ENCODE measurements at regions not wholly inside any gene's neighbourhood (a gene's known extent, or its start where the extent isn't known, plus 50 kb on each side); places are given as distances from the start of the nearest gene placed in this dataset.

GRCh38 chr3:31268868-31269267 lies 263.9 kb upstream of the STT3B start:
- H3K4me1 ChIP-seq (ENCODE audit: control insufficient read depth, insufficient read depth, low read length), result no peaks in the 10 kb centered on the region
- POLR2A ChIA-PET (ENCODE audit: unreplicated experiment), result no interaction called here
- no CpG with 5 or more reads among the region's 7 CpGs for WGBS, 2 experiments (ENCODE audit: extremely low coverage in 2 of 2, insufficient read length in 1 of 2)

More at GRCh38 chr3:31268868-31269267, 263.9 kb upstream of the STT3B start:
- H3K27ac ChIP-seq (ENCODE audit: insufficient read depth, low read length), result no peak overlapping the region
- no peak overlapping the region for H3K14ac ChIP-seq (replicated peaks; ENCODE audit: low read depth, low read length)
- H3K4me2 ChIP-seq (ENCODE audit: low read depth, low read length), result no peak overlapping the region
- no peaks in the 10 kb centered on the region for H3K9me1 ChIP-seq (ENCODE audit: insufficient read depth, low read length)
- H2BK20ac ChIP-seq (ENCODE audit: low read depth, low read length), result no peak overlapping the region
- no peak for TF ChIP-seq NFE2L2 (IDR thresholded peaks at IDR 0.05; ENCODE audit: low read depth, low read length)
- TF ChIP-seq ELK1 (IDR thresholded peaks at IDR 0.05; ENCODE audit: borderline replicate concordance, low read depth, low read length), result no peak
- TF ChIP-seq RFX5 (IDR thresholded peaks at IDR 0.05; ENCODE audit: low read depth, low read length), result no peak
- TF ChIP-seq CTCF (conservative IDR thresholded peaks at IDR 0.05; ENCODE audit: low read depth, low read length), result no peak
- TF ChIP-seq MAZ (IDR thresholded peaks at IDR 0.05; ENCODE audit: borderline replicate concordance, low read depth, low read length), result no peak
- TF ChIP-seq USF2 (IDR thresholded peaks at IDR 0.05; ENCODE audit: low read depth, low read length), result no peak
- no peak for TF ChIP-seq FOS (IDR thresholded peaks at IDR 0.05; ENCODE audit: low read depth, low read length)
- TF ChIP-seq CHD1 (IDR thresholded peaks at IDR 0.05; ENCODE audit: low read depth, low read length), result no peak
- no peak for TF ChIP-seq RAD21 (IDR thresholded peaks at IDR 0.05; ENCODE audit: low read length)
- no peak for TF ChIP-seq SMC3 (IDR thresholded peaks at IDR 0.05; ENCODE audit: low read depth, low read length)
- no peak for TF ChIP-seq CEBPB (IDR thresholded peaks at IDR 0.05; ENCODE audit: low read depth, low read length)
- no peak for TF ChIP-seq BHLHE40 (IDR thresholded peaks at IDR 0.05; ENCODE audit: low read depth, low read length)
- TF ChIP-seq MXI1 (IDR thresholded peaks at IDR 0.05; ENCODE audit: borderline replicate concordance, low read depth, low read length), result no peak
- TF ChIP-seq MAFK (IDR thresholded peaks at IDR 0.05; ENCODE audit: low read depth, low read length), result no peak
- no peak for TF ChIP-seq POLR2A (IDR thresholded peaks at IDR 0.05; ENCODE audit: low read depth, low read length)
- TF ChIP-seq RCOR1 (IDR thresholded peaks at IDR 0.05; ENCODE audit: insufficient replicate concordance, low read length), result no peak
- no peak overlapping the region for H3K56ac ChIP-seq (ENCODE audit: extremely low read depth, insufficient read depth, low read length)
- H3K36me3 ChIP-seq (ENCODE audit: control insufficient read depth, insufficient read depth, low read length), result no peaks in the 10 kb centered on the region
- no peak overlapping the region for H2AK9ac ChIP-seq (replicated peaks; ENCODE audit: low read depth, low read length, poor library complexity)
- H3K27me3 ChIP-seq (ENCODE audit: control insufficient read depth, insufficient read depth, low read length), result no peaks in the 10 kb centered on the region; the same call in none of the 2 replicates
- dilution Hi-C loops (cut with HindIII; ENCODE audit: low sequenced_read_pairs, unreplicated experiment) (no loop called here), intact Hi-C loops (cut with micrococcal nuclease) (no loop called here), in situ Hi-C loops (cut with MboI; ENCODE audit: low sequenced_read_pairs) (no loop called here)
- H2AFZ ChIP-seq (replicated peaks; ENCODE audit: low read length, poor library complexity), result no peak overlapping the region
- no peak overlapping the region for H2BK120ac ChIP-seq (ENCODE audit: low read depth, low read length)
- no peak overlapping the region for H4K5ac ChIP-seq (ENCODE audit: low read depth, low read length)
- no peak overlapping the region for H4K8ac ChIP-seq (ENCODE audit: low read depth in 2 of 2, low read length in 2 of 2)
- no peak overlapping the region for H2BK15ac ChIP-seq (ENCODE audit: low read depth, low read length)
- no peak overlapping the region for H3K4me3 ChIP-seq (ENCODE audit: insufficient read depth, low read depth, low read length)
- no peak overlapping the region for H2BK5ac ChIP-seq (ENCODE audit: low read depth, low read length, poor library complexity, severe bottlenecking)
- H3K9ac ChIP-seq (ENCODE audit: low read depth, low read length), result no peak overlapping the region
- H3K18ac ChIP-seq (ENCODE audit: low read depth, low read length), result no peak overlapping the region
- H2AK5ac ChIP-seq (ENCODE audit: low read depth, low read length), result no peak overlapping the region
- ATAC-seq (ENCODE audit: low read depth) (no peak), DNase-seq (no peak)
- H3K23ac ChIP-seq (ENCODE audit: low read depth, low read length), result no peak overlapping the region
- no peaks in the 10 kb centered on the region for H3K9me3 ChIP-seq (ENCODE audit: control insufficient read depth, insufficient read depth, low read length)
- no peak overlapping the region for H4K91ac ChIP-seq (ENCODE audit: insufficient read depth, low read depth, low read length)
- no peaks in the 10 kb centered on the region for H4K20me1 ChIP-seq (ENCODE audit: insufficient read depth, low read length)
- BruUV-seq (replicated peaks), result no TSS peak
- CTCF ChIA-PET, result interaction anchor here (1.5 kb wide), 1 partner anchor 16 kb away, joined by 3 read pairs; no protein-coding TSS in a partner anchor
- no peak overlapping the region for H3K4ac ChIP-seq (ENCODE audit: low read depth, low read length)
- no peaks in the 10 kb centered on the region for H3K79me1 ChIP-seq (ENCODE audit: low read depth in 1 of 2, low read length in 2 of 2)

Measured in IMR-90 (cell line).